WTC11 (cell line): ENCODE measurements at regions not wholly inside any gene's neighbourhood (a gene's known extent, or its start where the extent isn't known, plus 50 kb on each side); places are given as distances from the start of the nearest gene placed in this dataset.

Experiments
- AFF4 ChIP-seq: sonication (generic); formaldehyde crosslinking; IDR thresholded peaks from 2 replicates; pipeline ENCODE4 v1.8.1; 2023; ENCODE audit warnings: mild to moderate bottlenecking, missing genetic modification reagents, borderline replicate concordance
- AR ChIP-seq: fragments of 250-450 bp; sonication (Bioruptor Pico); IDR thresholded peaks from 2 replicates; pipeline ENCODE4 v1.9.0; 2021; ENCODE audit warnings: mild to moderate bottlenecking
- ATF6 ChIP-seq: sonication (generic); formaldehyde crosslinking; IDR thresholded peaks from 2 replicates; pipeline ENCODE4 v1.8.1; 2023; ENCODE audit warnings: mild to moderate bottlenecking, missing genetic modification reagents
- CTCF ChIP-seq: fragments of 200-600 bp; IDR thresholded peaks from 2 replicates; pipeline ENCODE4 v1.8.0; 2022; ENCODE audit warnings: antibody characterized with exemption
- HMGXB4 ChIP-seq: sonication (generic); formaldehyde crosslinking; IDR thresholded peaks from 2 replicates; pipeline ENCODE4 v1.8.1; 2023; ENCODE audit warnings: mild to moderate bottlenecking, moderate library complexity, missing genetic modification reagents
- IRF2 ChIP-seq: sonication (generic); formaldehyde crosslinking; IDR thresholded peaks from 2 replicates; pipeline ENCODE4 v1.8.0; 2022; ENCODE audit warnings: low read depth, missing genetic modification reagents, borderline replicate concordance
- MAX ChIP-seq: sonication (generic); formaldehyde crosslinking; IDR thresholded peaks from 2 replicates; pipeline ENCODE4 v1.8.0; 2022; ENCODE audit warnings: mild to moderate bottlenecking, missing genetic modification reagents
- NFE2L1 ChIP-seq: sonication (generic); formaldehyde crosslinking; IDR thresholded peaks from 2 replicates; pipeline ENCODE4 v1.8.1; 2023; ENCODE audit warnings: missing genetic modification reagents
- PRDM15 ChIP-seq: sonication (generic); formaldehyde crosslinking; IDR thresholded peaks from 2 replicates; pipeline ENCODE4 v1.8.0; 2022; ENCODE audit warnings: missing genetic modification reagents
- ZBTB43 ChIP-seq: sonication (generic); formaldehyde crosslinking; IDR thresholded peaks from 2 replicates; pipeline ENCODE4 v1.8.1; 2023; ENCODE audit warnings: mild to moderate bottlenecking, missing genetic modification reagents
- ZNF232 ChIP-seq: sonication (generic); formaldehyde crosslinking; IDR thresholded peaks from 2 replicates; pipeline ENCODE4 v1.8.0; 2022; ENCODE audit warnings: mild to moderate bottlenecking, missing genetic modification reagents

GRCh38 chr14:87430810-87431209 lies 562.2 kb downstream of the GALC start:
- TF ChIP-seq AR (CRISPR knock-in tag) (no peak), NFE2L1 (CRISPR knock-in tag) (no peak), ZNF232 (CRISPR knock-in tag) (no peak), PRDM15 (CRISPR knock-in tag) (no peak), CTCF (no peak), HMGXB4 (no peak), IRF2 (no peak), AFF4 (CRISPR knock-in tag) (no peak), MAX (CRISPR knock-in tag) (no peak), ATF6 (no peak), ZBTB43 (CRISPR knock-in tag) (no peak)
